HL-60 (cell line): ENCODE measurements at regions not wholly inside any gene's neighbourhood (a gene's known extent, or its start where the extent isn't known, plus 50 kb on each side); places are given as distances from the start of the nearest gene placed in this dataset.
A peak's percentile ranks its signal among the peaks of the same experiment; 100 is the strongest.
"Not testable (repeated sequence)": the region's sequence is repeated elsewhere in the genome, so short reads cannot be mapped to it uniquely, and the experiment has no call there.

Source experiments
- DNase-seq, 2 experiments: peaks; one replicate each; pipeline ENCODE4 v3.0.0-alpha.2; 2010 to 2020; ENCODE audit warnings: low read depth in 1 of 2, low spot score in 1 of 2
- H3K27ac ChIP-seq: fragments of 250-450 bp; sonication (Bioruptor Pico); replicated peaks from 2 replicates; pipeline ENCODE4 v1.5.1; 2020; ENCODE audit warnings: mild to moderate bottlenecking, moderate library complexity
- H3K27me3 ChIP-seq: fragments of 250-450 bp; sonication (Bioruptor Pico); 2 replicates; pipeline ENCODE4 v1.5.1; 2021; ENCODE audit warnings: mild to moderate bottlenecking, moderate library complexity; ENCODE audit not compliant: insufficient read depth, poor library complexity, severe bottlenecking
- H3K4me3 ChIP-seq: replicated peaks from 2 replicates; pipeline ENCODE4 v1.5.1; 2011; ENCODE audit warnings: mild to moderate bottlenecking, control low read depth, low read length; ENCODE audit not compliant: insufficient read depth
- CTCF ChIP-seq: IDR thresholded peaks from one replicate; pipeline ENCODE4 v1.5.1; 2011; ENCODE audit warnings: low read length, control low read depth, inconsistent platforms; ENCODE audit not compliant: insufficient read depth
- GABPA ChIP-seq: IDR thresholded peaks from 2 replicates; pipeline ENCODE4 v1.6.1; 2012; ENCODE audit warnings: low read depth
- POLR2AphosphoS5 ChIP-seq: IDR thresholded peaks from 2 replicates; pipeline ENCODE4 v1.6.1; 2012; ENCODE audit warnings: low read depth
- REST ChIP-seq: IDR thresholded peaks from 2 replicates; pipeline ENCODE4 v1.6.1; 2012; ENCODE audit warnings: low read depth; ENCODE audit not compliant: insufficient replicate concordance
- SPI1 ChIP-seq: IDR thresholded peaks from 2 replicates; pipeline ENCODE4 v1.6.1; 2012; ENCODE audit warnings: low read depth, mild to moderate bottlenecking, borderline replicate concordance

GRCh38 chr10:2898509-2898860 lies 168.9 kb upstream of the PFKP start:
- H3K4me3 ChIP-seq, result no peak overlapping the region
- H3K27ac ChIP-seq, result no peak overlapping the region
- DNase-seq, result no peak
- no peak for TF ChIP-seq POLR2AphosphoS5
- no peak for TF ChIP-seq CTCF
- no peak for TF ChIP-seq SPI1
- no peak for TF ChIP-seq REST
- no peak for TF ChIP-seq GABPA
- H3K27me3 ChIP-seq, result no peaks in the 10 kb centered on the region

- Histone ChIP-seq H3K27ac (peak overlapping the region; percentile 44; the same call in 1 of the 2 replicates), H3K4me3 (no peak overlapping the region), H3K27me3 (no peaks in the 10 kb centered on the region)
- TF ChIP-seq CTCF (no peak), GABPA (no peak), SPI1 (no peak), POLR2AphosphoS5 (no peak), REST (no peak)
- no peak for DNase-seq
Measured at GRCh38 chr10:2897619-2898508, 169.5 kb upstream of the PFKP start.

GRCh38 chr10:2896334-2896733 lies 171.0 kb upstream of the PFKP start:
- not testable (repeated sequence) for DNase-seq, H3K27ac ChIP-seq, H3K4me3 ChIP-seq, H3K27me3 ChIP-seq

- TF ChIP-seq GABPA (no peak), CTCF (no peak), POLR2AphosphoS5 (no peak), REST (no peak), SPI1 (no peak)
- H3K4me3 ChIP-seq, result no peak overlapping the region
- H3K27me3 ChIP-seq, result no peaks in the 10 kb centered on the region
- no peak overlapping the region for H3K27ac ChIP-seq
- DNase-seq, result no peak
Measured at GRCh38 chr10:2895594-2896196, 171.7 kb upstream of the PFKP start.
